ENCODE measurements at regions not wholly inside any gene's neighbourhood (a gene's known extent, or its start where the extent isn't known, plus 50 kb on each side); places are given as distances from the start of the nearest gene placed in this dataset.

DNA sequence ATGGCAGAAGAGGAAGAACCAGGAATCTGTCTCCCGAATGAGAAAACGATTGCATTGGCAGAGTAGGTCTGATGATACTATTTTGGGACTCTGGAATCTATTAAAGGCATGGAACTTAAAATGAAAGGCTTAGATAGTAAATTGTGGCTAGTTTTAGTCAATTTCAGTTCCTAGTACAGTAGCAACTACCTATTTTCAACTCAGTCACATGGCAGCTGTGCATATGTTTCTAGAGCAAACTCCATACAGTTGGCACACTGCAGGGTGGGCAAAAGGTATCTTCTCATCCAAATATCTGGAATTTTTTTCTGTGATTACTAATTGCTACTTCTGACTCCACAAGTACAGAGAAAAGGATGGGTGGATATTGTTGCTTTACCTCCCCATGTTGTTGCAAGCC, 663.6 kb downstream of the PCDH7 start:
- no peak overlapping the region for H3K27ac ChIP-seq
- no peaks in the 10 kb centered on the region for H3K27me3 ChIP-seq
- H3K36me3 ChIP-seq = no peaks in the 10 kb centered on the region
- WGBS, 5 donors = 74 to 85% (median 76%) methylated on average over 2 of the region's 2 CpGs
- no peaks in the 10 kb centered on the region for H3K4me1 ChIP-seq
- DNase-seq = no peak
- H3K4me3 ChIP-seq = no peak overlapping the region
- TF ChIP-seq POLR2AphosphoS5 (IDR thresholded peaks at IDR 0.05) = no peak
- no peak for TF ChIP-seq EP300 (IDR thresholded peaks at IDR 0.05)
- TF ChIP-seq, protein P1, sequence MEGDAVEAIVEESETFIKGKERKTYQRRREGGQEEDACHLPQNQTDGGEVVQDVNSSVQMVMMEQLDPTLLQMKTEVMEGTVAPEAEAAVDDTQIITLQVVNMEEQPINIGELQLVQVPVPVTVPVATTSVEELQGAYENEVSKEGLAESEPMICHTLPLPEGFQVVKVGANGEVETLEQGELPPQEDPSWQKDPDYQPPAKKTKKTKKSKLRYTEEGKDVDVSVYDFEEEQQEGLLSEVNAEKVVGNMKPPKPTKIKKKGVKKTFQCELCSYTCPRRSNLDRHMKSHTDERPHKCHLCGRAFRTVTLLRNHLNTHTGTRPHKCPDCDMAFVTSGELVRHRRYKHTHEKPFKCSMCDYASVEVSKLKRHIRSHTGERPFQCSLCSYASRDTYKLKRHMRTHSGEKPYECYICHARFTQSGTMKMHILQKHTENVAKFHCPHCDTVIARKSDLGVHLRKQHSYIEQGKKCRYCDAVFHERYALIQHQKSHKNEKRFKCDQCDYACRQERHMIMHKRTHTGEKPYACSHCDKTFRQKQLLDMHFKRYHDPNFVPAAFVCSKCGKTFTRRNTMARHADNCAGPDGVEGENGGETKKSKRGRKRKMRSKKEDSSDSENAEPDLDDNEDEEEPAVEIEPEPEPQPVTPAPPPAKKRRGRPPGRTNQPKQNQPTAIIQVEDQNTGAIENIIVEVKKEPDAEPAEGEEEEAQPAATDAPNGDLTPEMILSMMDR (IDR thresholded peaks at IDR 0.05) = no peak
- no peak for TF ChIP-seq POLR2A (IDR thresholded peaks at IDR 0.05)
- intact Hi-C loops (cut with DNase I; ENCODE audit: low total_unique reads) = no loop called here
- no peaks in the 10 kb centered on the region for H3K9me3 ChIP-seq

DNA sequence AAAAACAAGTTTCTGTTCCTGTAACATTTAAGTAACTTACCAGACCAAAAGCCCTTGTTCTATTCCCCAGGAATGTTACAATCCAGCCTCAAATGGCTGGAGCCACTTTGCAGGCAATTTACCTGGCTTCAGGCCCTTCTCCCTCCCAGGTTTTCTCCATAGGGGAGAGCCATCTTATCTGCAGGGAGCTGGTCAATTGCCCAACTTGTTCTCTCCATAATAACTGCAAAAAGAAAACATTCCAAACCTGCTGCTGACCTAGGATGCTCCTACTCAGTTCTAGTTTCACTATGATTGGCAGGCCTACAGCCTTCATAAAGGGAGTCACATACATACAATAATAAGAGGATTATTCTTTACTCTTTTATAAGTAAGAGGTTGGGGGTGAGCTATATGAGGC, 670.7 kb downstream of the PCDH7 start:
- H3K4me1 ChIP-seq = peaks cover 0 to 13% (median 6%) of the 10 kb centered on the region in 4 donors
- H3K27me3 ChIP-seq = no peaks in the 10 kb centered on the region
- H3K4me3 ChIP-seq = no peak overlapping the region
- DNase-seq = no peak
- intact Hi-C loops (cut with DNase I; ENCODE audit: low total_unique reads) = no loop called here
- H3K9me3 ChIP-seq = no peaks in the 10 kb centered on the region
- no peak for TF ChIP-seq POLR2AphosphoS5 (IDR thresholded peaks at IDR 0.05)
- TF ChIP-seq, protein P1 (IDR thresholded peaks at IDR 0.05) = no peak
- TF ChIP-seq EP300 (IDR thresholded peaks at IDR 0.05) = no peak
- no peak for TF ChIP-seq POLR2A (IDR thresholded peaks at IDR 0.05)
- no peak overlapping the region for H3K27ac ChIP-seq
- no peaks in the 10 kb centered on the region for H3K36me3 ChIP-seq

DNA sequence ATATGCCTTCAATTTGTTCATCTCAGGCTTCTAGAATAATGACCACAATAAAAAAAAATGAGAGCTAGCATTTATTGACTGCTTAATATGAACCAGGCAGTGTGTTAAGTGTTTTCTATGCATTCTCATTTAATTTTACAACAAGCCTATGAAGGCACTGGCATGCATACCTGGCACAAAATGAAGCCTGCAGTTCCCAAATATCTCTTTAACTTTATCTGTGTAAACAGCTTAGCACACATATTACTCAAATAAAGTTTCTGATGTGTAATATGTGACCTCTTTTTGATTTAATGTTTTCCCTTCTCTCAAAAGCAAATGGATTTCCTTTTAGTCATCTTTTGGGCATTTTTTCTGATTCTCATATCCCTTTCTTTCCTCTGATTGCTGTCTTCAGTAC, 671.8 kb downstream of the PCDH7 start:
- DNase-seq = no peak
- Histone ChIP-seq H3K27me3 (no peaks in the 10 kb centered on the region), H3K4me1 (peaks cover 0 to 13% (median 6%) of the 10 kb centered on the region in 4 donors), H3K36me3 (no peaks in the 10 kb centered on the region), H3K9me3 (no peaks in the 10 kb centered on the region), H3K4me3 (no peak overlapping the region), H3K27ac (no peak overlapping the region)
- TF ChIP-seq EP300 (IDR thresholded peaks at IDR 0.05) (no peak), POLR2A (IDR thresholded peaks at IDR 0.05) (no peak), POLR2AphosphoS5 (IDR thresholded peaks at IDR 0.05) (no peak)
- TF ChIP-seq, protein P1 (IDR thresholded peaks at IDR 0.05) = no peak
- intact Hi-C loops (cut with DNase I; ENCODE audit: low total_unique reads) = no loop called here

GRCh38 chr4:31392923-31393322, 672.8 kb downstream of the PCDH7 start:
- H3K36me3 ChIP-seq = no peaks in the 10 kb centered on the region
- WGBS, 5 donors = 81 to 87% (median 83%) methylated on average over 2 of the region's 2 CpGs
- H3K4me1 ChIP-seq = peaks cover 0 to 13% (median 6%) of the 10 kb centered on the region in 4 donors
- DNase-seq = no peak
- H3K9me3 ChIP-seq = no peaks in the 10 kb centered on the region
- intact Hi-C loops (cut with DNase I; ENCODE audit: low total_unique reads) = no loop called here
- H3K27me3 ChIP-seq = no peaks in the 10 kb centered on the region
- TF ChIP-seq, protein P1 (IDR thresholded peaks at IDR 0.05) = no peak
- no peak for TF ChIP-seq POLR2A (IDR thresholded peaks at IDR 0.05)
- no peak for TF ChIP-seq EP300 (IDR thresholded peaks at IDR 0.05)
- TF ChIP-seq POLR2AphosphoS5 (IDR thresholded peaks at IDR 0.05) = no peak
- no peak overlapping the region for H3K4me3 ChIP-seq
- H3K27ac ChIP-seq = no peak overlapping the region

Data from stomach (tissue), 8 donors.